HG03097 (cell line): ENCODE measurements at regions not wholly inside any gene's neighbourhood (a gene's known extent, or its start where the extent isn't known, plus 50 kb on each side); places are given as distances from the start of the nearest gene placed in this dataset.
"Not testable (repeated sequence)": the region's sequence is repeated elsewhere in the genome, so short reads cannot be mapped to it uniquely, and the experiment has no call there.

Experiments
- ATAC-seq: cut with Tn5 transposase; IDR thresholded peaks from one replicate; pipeline ENCODE4 v1.9.1; 2021; ENCODE audit not compliant: unreplicated experiment, low FRiP score

DNA sequence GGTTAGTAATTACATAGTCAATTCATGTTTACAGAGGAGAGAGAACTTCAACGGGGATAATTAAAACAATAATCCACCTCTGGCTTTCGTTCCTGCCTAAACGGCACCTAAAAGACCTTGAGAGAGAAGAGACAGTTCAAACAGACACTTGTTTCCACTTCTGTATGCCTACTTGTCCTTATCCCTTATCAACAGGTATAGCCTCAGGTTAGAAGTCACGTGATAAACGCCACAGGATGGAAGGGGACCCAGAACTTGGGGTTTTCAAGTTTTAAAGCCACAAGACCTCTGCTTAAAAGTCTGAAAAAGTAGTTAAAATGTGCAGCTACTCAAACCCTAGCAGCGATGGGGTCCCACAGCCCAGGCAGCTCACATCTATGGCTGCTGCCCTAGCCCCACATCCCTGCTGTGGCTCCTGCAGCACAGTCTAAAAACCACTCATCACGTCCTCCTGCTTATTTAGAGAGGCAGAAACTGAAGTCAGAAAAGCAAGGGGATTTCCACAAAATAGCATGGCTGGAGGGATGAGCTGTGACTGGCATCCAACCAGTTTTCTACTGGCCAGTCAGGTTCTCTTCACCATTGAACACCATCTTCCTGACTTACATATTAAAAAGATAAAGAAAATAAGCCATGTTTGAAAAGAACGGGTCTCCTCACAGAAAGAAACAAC lies 51.2 kb upstream of the SEC16B start:
- no peak for ATAC-seq

- no peak for ATAC-seq
Observed at GRCh38 chr1:178021950-178022349, 52.1 kb upstream of the SEC16B start.

- ATAC-seq = no peak
Observed at GRCh38 chr1:178023181-178023618, 53.3 kb upstream of the SEC16B start.

GRCh38 chr1:178024504-178024903 lies 54.6 kb upstream of the SEC16B start:
- no peak for ATAC-seq

GRCh38 chr1:178025613-178026356 lies 55.9 kb upstream of the SEC16B start:
- ATAC-seq = no peak

- ATAC-seq = no peak
Observed at GRCh38 chr1:178028841-178029481, 59.1 kb upstream of the SEC16B start.

DNA sequence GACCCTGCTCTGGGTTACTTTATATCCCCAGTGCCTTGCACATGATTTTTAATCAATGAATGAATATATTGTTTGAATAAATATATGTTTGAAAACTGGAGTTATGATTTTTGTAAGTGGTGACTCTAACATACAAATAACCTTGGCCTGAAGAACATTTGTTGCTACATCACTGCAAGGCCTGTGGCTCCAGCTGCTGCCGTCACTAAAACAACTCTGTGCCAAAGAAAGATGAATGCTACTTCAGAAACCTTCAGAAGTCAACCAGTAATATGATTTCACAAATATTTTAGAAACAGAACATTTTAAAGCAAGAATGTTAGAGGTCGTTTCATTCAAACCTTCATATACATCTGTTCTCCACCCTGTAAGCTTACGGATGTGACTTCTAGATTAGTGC lies 60.6 kb upstream of the SEC16B start:
- no peak for ATAC-seq

- peak; percentile 79 for ATAC-seq
Observed at GRCh38 chr1:178031856-178032320, 62.0 kb upstream of the RASAL2 start.

DNA sequence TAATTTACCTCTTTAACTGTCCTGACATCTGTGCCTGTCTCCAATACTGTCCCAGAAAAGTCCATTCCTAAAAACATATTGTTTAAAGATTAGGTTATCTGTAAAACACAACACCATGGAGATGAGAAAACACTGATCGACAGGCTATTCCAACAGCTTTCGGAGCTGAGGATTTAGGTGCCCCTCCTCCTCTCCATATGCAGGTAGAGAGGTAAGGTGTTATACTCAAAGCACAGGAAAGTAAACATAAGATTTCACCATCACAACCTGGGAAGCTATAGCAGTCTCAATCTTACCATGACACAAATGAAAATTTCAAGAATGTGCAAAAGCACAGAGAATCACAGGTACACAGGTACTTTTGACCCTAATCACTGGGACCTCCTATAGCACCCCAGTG lies 60.9 kb upstream of the RASAL2 start:
- no peak for ATAC-seq

DNA sequence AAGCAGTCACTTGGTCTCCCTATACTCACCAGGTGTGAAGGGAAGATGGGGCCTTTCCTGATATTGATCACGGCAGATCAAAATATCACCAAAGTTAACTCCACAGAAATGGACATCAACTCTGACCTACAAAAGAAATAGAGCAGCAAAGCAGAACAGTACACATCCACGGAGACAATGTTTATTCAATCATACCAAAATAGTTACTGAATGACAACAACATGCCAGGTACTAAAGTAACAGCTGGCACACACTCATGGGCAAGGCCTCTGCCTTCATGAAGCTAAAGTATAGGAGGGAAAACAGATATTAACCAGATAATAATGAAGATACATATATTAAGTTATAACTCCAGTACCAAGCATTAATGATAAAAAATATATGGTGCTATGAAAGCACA lies 59.2 kb upstream of the RASAL2 start:
- no peak for ATAC-seq

DNA sequence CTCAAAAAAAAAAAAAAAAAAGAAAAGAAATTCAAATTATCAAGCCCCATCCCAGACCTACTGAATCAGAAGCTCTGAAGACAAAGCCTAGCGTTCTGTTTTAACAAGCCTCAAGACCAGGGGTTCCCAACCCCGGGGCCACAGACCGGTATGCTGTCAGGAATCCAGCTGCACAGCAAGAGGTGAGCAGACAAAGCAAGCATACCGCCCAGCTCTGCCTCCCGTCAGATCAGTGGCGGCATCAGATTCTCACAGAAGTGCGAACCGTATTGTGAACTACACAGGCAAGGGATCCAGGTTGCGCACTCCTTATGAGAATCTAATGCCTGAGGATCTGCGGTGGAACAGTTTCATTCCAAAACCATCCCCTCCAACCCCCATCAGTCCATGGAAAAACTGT lies 57.8 kb upstream of the RASAL2 start:
- ATAC-seq = no peak

GRCh38 chr1:178037510-178038253 lies 56.2 kb upstream of the RASAL2 start:
- ATAC-seq = no peak

DNA sequence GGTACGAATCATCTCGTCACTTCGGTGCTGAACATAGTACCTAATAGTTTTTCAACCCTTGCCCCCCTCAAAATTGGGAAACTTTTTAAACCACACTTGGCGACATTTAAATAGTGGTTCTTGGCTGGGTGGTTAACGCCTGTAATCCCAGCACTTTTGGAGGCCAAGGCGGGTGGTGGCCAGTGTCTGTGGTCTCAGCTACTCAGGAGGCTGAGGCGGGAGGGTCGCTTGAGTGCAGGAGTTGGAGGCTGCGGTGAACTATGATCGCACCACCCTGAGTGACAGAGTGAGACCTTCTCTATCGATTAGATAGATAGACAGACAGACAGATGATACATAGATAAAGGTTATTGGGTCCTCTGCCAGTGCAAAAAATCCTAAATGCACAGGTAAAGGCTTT lies 55.5 kb upstream of the RASAL2 start:
- ATAC-seq = no peak

- no peak for ATAC-seq
Observed at GRCh38 chr1:178039891-178040290, 54.0 kb upstream of the RASAL2 start.

- ATAC-seq = not testable (repeated sequence)
Observed at GRCh38 chr1:178043940-178044339, 50.0 kb upstream of the RASAL2 start.
